ENCODE measurements at regions not wholly inside any gene's neighbourhood (a gene's known extent, or its start where the extent isn't known, plus 50 kb on each side); places are given as distances from the start of the nearest gene placed in this dataset.

- no peaks in the 10 kb centered on the region for H3K79me2 ChIP-seq (ENCODE audit: insufficient read depth, low read length)
- no peaks in the 10 kb centered on the region for H4K20me1 ChIP-seq (ENCODE audit: insufficient read depth, low read length)
- no peaks in the 10 kb centered on the region for H3K4me1 ChIP-seq (ENCODE audit: insufficient read depth, low read length, severe bottlenecking)
- no peaks in the 10 kb centered on the region for H3K9me3 ChIP-seq (ENCODE audit: low read length)
- H3K27me3 ChIP-seq (ENCODE audit: insufficient read depth, low read length): no peaks in the 10 kb centered on the region
- H3K36me3 ChIP-seq (ENCODE audit: insufficient read depth, low read length): no peaks in the 10 kb centered on the region
- H3K4me3 ChIP-seq (ENCODE audit: low read depth, low read length, poor library complexity, severe bottlenecking): no peak overlapping the region
- no peak for TF ChIP-seq CTCF (IDR thresholded peaks at IDR 0.05; ENCODE audit: low read length)
- TF ChIP-seq EZH2 (IDR thresholded peaks at IDR 0.05; ENCODE audit: borderline replicate concordance, low read length): no peak
- no peak overlapping the region for H3K27ac ChIP-seq (ENCODE audit: low read depth, low read length, poor library complexity, severe bottlenecking)
- no peak overlapping the region for H3K9ac ChIP-seq (ENCODE audit: low read length)
- no peaks in the 10 kb centered on the region for H3F3A ChIP-seq (ENCODE audit: insufficient read depth, low read length)
- H2AFZ ChIP-seq (ENCODE audit: low read length): no peak overlapping the region
- H3K4me2 ChIP-seq (ENCODE audit: low read length): no peak overlapping the region
- H3K9me2 ChIP-seq (ENCODE audit: low read depth, low read length): no peaks in the 10 kb centered on the region
Measured at GRCh38 chr1:101460739-101461138, 223.9 kb downstream of the S1PR1 start.

- TF ChIP-seq CTCF (IDR thresholded peaks at IDR 0.05; ENCODE audit: low read length) (no peak), EZH2 (IDR thresholded peaks at IDR 0.05; ENCODE audit: borderline replicate concordance, low read length) (no peak)
- Histone ChIP-seq H3K9me3 (ENCODE audit: low read length) (no peaks in the 10 kb centered on the region), H3K4me1 (ENCODE audit: insufficient read depth, low read length, severe bottlenecking) (no peaks in the 10 kb centered on the region), H3K4me3 (ENCODE audit: low read depth, low read length, poor library complexity, severe bottlenecking) (no peak overlapping the region), H4K20me1 (ENCODE audit: insufficient read depth, low read length) (no peaks in the 10 kb centered on the region), H2AFZ (ENCODE audit: low read length) (no peak overlapping the region), H3K4me2 (ENCODE audit: low read length) (no peak overlapping the region), H3K36me3 (ENCODE audit: insufficient read depth, low read length) (no peaks in the 10 kb centered on the region), H3F3A (ENCODE audit: insufficient read depth, low read length) (no peaks in the 10 kb centered on the region), H3K27ac (ENCODE audit: low read depth, low read length, poor library complexity, severe bottlenecking) (no peak overlapping the region), H3K79me2 (ENCODE audit: insufficient read depth, low read length) (no peaks in the 10 kb centered on the region), H3K9ac (ENCODE audit: low read length) (no peak overlapping the region), H3K27me3 (ENCODE audit: insufficient read depth, low read length) (no peaks in the 10 kb centered on the region), H3K9me2 (ENCODE audit: low read depth, low read length) (no peaks in the 10 kb centered on the region)
Measured at GRCh38 chr1:101463195-101463594, 226.4 kb downstream of the S1PR1 start.

GRCh38 chr1:101465941-101466340, 229.1 kb downstream of the S1PR1 start:
- Histone ChIP-seq H3K36me3 (ENCODE audit: insufficient read depth, low read length) (no peaks in the 10 kb centered on the region), H3K27me3 (ENCODE audit: insufficient read depth, low read length) (no peaks in the 10 kb centered on the region), H3K9ac (ENCODE audit: low read length) (no peak overlapping the region), H4K20me1 (ENCODE audit: insufficient read depth, low read length) (no peaks in the 10 kb centered on the region), H3K9me3 (ENCODE audit: low read length) (no peaks in the 10 kb centered on the region), H3F3A (ENCODE audit: insufficient read depth, low read length) (no peaks in the 10 kb centered on the region), H3K4me1 (ENCODE audit: insufficient read depth, low read length, severe bottlenecking) (no peaks in the 10 kb centered on the region), H2AFZ (ENCODE audit: low read length) (no peak overlapping the region), H3K79me2 (ENCODE audit: insufficient read depth, low read length) (no peaks in the 10 kb centered on the region), H3K9me2 (ENCODE audit: low read depth, low read length) (no peaks in the 10 kb centered on the region), H3K4me3 (ENCODE audit: low read depth, low read length, poor library complexity, severe bottlenecking) (no peak overlapping the region), H3K4me2 (ENCODE audit: low read length) (no peak overlapping the region), H3K27ac (ENCODE audit: low read depth, low read length, poor library complexity, severe bottlenecking) (no peak overlapping the region)
- TF ChIP-seq CTCF (IDR thresholded peaks at IDR 0.05; ENCODE audit: low read length): no peak
